ENCODE measurements at regions not wholly inside any gene's neighbourhood (a gene's known extent, or its start where the extent isn't known, plus 50 kb on each side); places are given as distances from the start of the nearest gene placed in this dataset.

- H3K36me3 ChIP-seq (ENCODE audit: insufficient read depth, low read length) = no peaks in the 10 kb centered on the region
- H3K27me3 ChIP-seq (ENCODE audit: insufficient read depth, low read length) = no peaks in the 10 kb centered on the region
- H3K9me3 ChIP-seq (ENCODE audit: low read length) = peaks cover 2% of the 10 kb centered on the region
- H3K4me3 ChIP-seq (ENCODE audit: low read length) = no peak overlapping the region
- H3K4me1 ChIP-seq (ENCODE audit: insufficient read depth, low read length) = peaks cover 10% of the 10 kb centered on the region
- no peak overlapping the region for H2AFZ ChIP-seq (ENCODE audit: low read depth, low read length)
These were observed 195.8 kb upstream of the LARGE1 start for GRCh38 chr22:34116126-34116525.

- H3K36me3 ChIP-seq (ENCODE audit: insufficient read depth, low read length) = no peaks in the 10 kb centered on the region
- no peaks in the 10 kb centered on the region for H3K9me3 ChIP-seq (ENCODE audit: low read length)
- H3K4me1 ChIP-seq (ENCODE audit: insufficient read depth, low read length) = peaks cover 30% of the 10 kb centered on the region
- no peak overlapping the region for H2AFZ ChIP-seq (ENCODE audit: low read depth, low read length)
- no peaks in the 10 kb centered on the region for H3K27me3 ChIP-seq (ENCODE audit: insufficient read depth, low read length)
- H3K4me3 ChIP-seq (ENCODE audit: low read length) = no peak overlapping the region
These were observed 201.8 kb upstream of the LARGE1 start for GRCh38 chr22:34122042-34122441.

GRCh38 chr22:34129691-34130486, 209.6 kb upstream of the LARGE1 start:
- no peaks in the 10 kb centered on the region for H3K9me3 ChIP-seq (ENCODE audit: low read length)
- no peak overlapping the region for H3K4me3 ChIP-seq (ENCODE audit: low read length)
- H3K36me3 ChIP-seq (ENCODE audit: insufficient read depth, low read length) = no peaks in the 10 kb centered on the region
- no peak overlapping the region for H2AFZ ChIP-seq (ENCODE audit: low read depth, low read length)
- H3K4me1 ChIP-seq (ENCODE audit: insufficient read depth, low read length) = no peaks in the 10 kb centered on the region
- no peaks in the 10 kb centered on the region for H3K27me3 ChIP-seq (ENCODE audit: insufficient read depth, low read length)

- no peaks in the 10 kb centered on the region for H3K9me3 ChIP-seq (ENCODE audit: low read length)
These were observed 215.5 kb upstream of the LARGE1 start for GRCh38 chr22:34135749-34136148.

GRCh38 chr22:34150023-34150422, 229.7 kb upstream of the LARGE1 start:
- Histone ChIP-seq H2AFZ (ENCODE audit: low read depth, low read length) (no peak overlapping the region), H3K27me3 (ENCODE audit: insufficient read depth, low read length) (no peaks in the 10 kb centered on the region), H3K36me3 (ENCODE audit: insufficient read depth, low read length) (no peaks in the 10 kb centered on the region), H3K9me3 (ENCODE audit: low read length) (no peaks in the 10 kb centered on the region), H3K4me1 (ENCODE audit: insufficient read depth, low read length) (no peaks in the 10 kb centered on the region), H3K4me3 (ENCODE audit: low read length) (no peak overlapping the region)

More at GRCh38 chr22:34135749-34136148, 215.5 kb upstream of the LARGE1 start:
- Histone ChIP-seq H3K27me3 (ENCODE audit: insufficient read depth, low read length) (no peaks in the 10 kb centered on the region), H3K4me1 (ENCODE audit: insufficient read depth, low read length) (no peaks in the 10 kb centered on the region), H3K36me3 (ENCODE audit: insufficient read depth, low read length) (no peaks in the 10 kb centered on the region), H2AFZ (ENCODE audit: low read depth, low read length) (no peak overlapping the region), H3K4me3 (ENCODE audit: low read length) (no peak overlapping the region)

- Histone ChIP-seq H2AFZ (ENCODE audit: low read depth, low read length) (no peak overlapping the region), H3K27me3 (ENCODE audit: insufficient read depth, low read length) (peaks cover 4% of the 10 kb centered on the region), H3K4me1 (ENCODE audit: insufficient read depth, low read length) (peaks cover 3% of the 10 kb centered on the region), H3K4me3 (ENCODE audit: low read length) (no peak overlapping the region), H3K36me3 (ENCODE audit: insufficient read depth, low read length) (no peaks in the 10 kb centered on the region), H3K9me3 (ENCODE audit: low read length) (no peaks in the 10 kb centered on the region)
These were observed 239.2 kb upstream of the LARGE1 start for GRCh38 chr22:34159491-34159890.

GRCh38 chr22:34160141-34160783, 240.0 kb upstream of the LARGE1 start:
- Histone ChIP-seq H3K4me1 (ENCODE audit: insufficient read depth, low read length) (peaks cover 3% of the 10 kb centered on the region), H3K9me3 (ENCODE audit: low read length) (no peaks in the 10 kb centered on the region), H3K4me3 (ENCODE audit: low read length) (no peak overlapping the region), H3K27me3 (ENCODE audit: insufficient read depth, low read length) (peaks cover 4% of the 10 kb centered on the region), H2AFZ (ENCODE audit: low read depth, low read length) (no peak overlapping the region), H3K36me3 (ENCODE audit: insufficient read depth, low read length) (no peaks in the 10 kb centered on the region)

GRCh38 chr22:34161431-34162123, 241.3 kb upstream of the LARGE1 start:
- Histone ChIP-seq H2AFZ (ENCODE audit: low read depth, low read length) (no peak overlapping the region), H3K9me3 (ENCODE audit: low read length) (no peaks in the 10 kb centered on the region), H3K27me3 (ENCODE audit: insufficient read depth, low read length) (peaks cover 4% of the 10 kb centered on the region), H3K4me3 (ENCODE audit: low read length) (no peak overlapping the region), H3K4me1 (ENCODE audit: insufficient read depth, low read length) (peaks cover 3% of the 10 kb centered on the region), H3K36me3 (ENCODE audit: insufficient read depth, low read length) (no peaks in the 10 kb centered on the region)

- H3K4me3 ChIP-seq (ENCODE audit: low read length) = no peak overlapping the region
- H3K4me1 ChIP-seq (ENCODE audit: insufficient read depth, low read length) = peaks cover 14% of the 10 kb centered on the region
- no peaks in the 10 kb centered on the region for H3K36me3 ChIP-seq (ENCODE audit: insufficient read depth, low read length)
- H2AFZ ChIP-seq (ENCODE audit: low read depth, low read length) = no peak overlapping the region
- no peaks in the 10 kb centered on the region for H3K9me3 ChIP-seq (ENCODE audit: low read length)
- peaks cover 3% of the 10 kb centered on the region for H3K27me3 ChIP-seq (ENCODE audit: insufficient read depth, low read length)
These were observed 278.7 kb upstream of the LARGE1 start for GRCh38 chr22:34198976-34199375.

- H2AFZ ChIP-seq (ENCODE audit: low read depth, low read length) = peak overlapping the region; percentile 33
- H3K9me3 ChIP-seq (ENCODE audit: low read length) = no peaks in the 10 kb centered on the region
These were observed 290.0 kb upstream of the LARGE1 start for GRCh38 chr22:34210301-34210700.

GRCh38 chr22:34214372-34214771, 294.1 kb upstream of the LARGE1 start:
- H2AFZ ChIP-seq (ENCODE audit: low read depth, low read length) = no peak overlapping the region
- no peaks in the 10 kb centered on the region for H3K9me3 ChIP-seq (ENCODE audit: low read length)
- H3K4me3 ChIP-seq (ENCODE audit: low read length) = no peak overlapping the region
- no peaks in the 10 kb centered on the region for H3K36me3 ChIP-seq (ENCODE audit: insufficient read depth, low read length)
- peaks cover 11% of the 10 kb centered on the region for H3K4me1 ChIP-seq (ENCODE audit: insufficient read depth, low read length)
- no peaks in the 10 kb centered on the region for H3K27me3 ChIP-seq (ENCODE audit: insufficient read depth, low read length)

More at GRCh38 chr22:34210301-34210700, 290.0 kb upstream of the LARGE1 start:
- Histone ChIP-seq H3K4me1 (ENCODE audit: insufficient read depth, low read length) (peaks cover 11% of the 10 kb centered on the region), H3K4me3 (ENCODE audit: low read length) (no peak overlapping the region), H3K36me3 (ENCODE audit: insufficient read depth, low read length) (no peaks in the 10 kb centered on the region), H3K27me3 (ENCODE audit: insufficient read depth, low read length) (no peaks in the 10 kb centered on the region)

- H3K4me3 ChIP-seq (ENCODE audit: low read length) = no peak overlapping the region
- H3K36me3 ChIP-seq (ENCODE audit: insufficient read depth, low read length) = no peaks in the 10 kb centered on the region
- H3K9me3 ChIP-seq (ENCODE audit: low read length) = no peaks in the 10 kb centered on the region
- H3K27me3 ChIP-seq (ENCODE audit: insufficient read depth, low read length) = no peaks in the 10 kb centered on the region
- H2AFZ ChIP-seq (ENCODE audit: low read depth, low read length) = no peak overlapping the region
- H3K4me1 ChIP-seq (ENCODE audit: insufficient read depth, low read length) = no peaks in the 10 kb centered on the region
These were observed 305.0 kb upstream of the LARGE1 start for GRCh38 chr22:34225278-34225677.

- no peak overlapping the region for H3K4me3 ChIP-seq (ENCODE audit: low read length)
- no peak overlapping the region for H2AFZ ChIP-seq (ENCODE audit: low read depth, low read length)
- no peaks in the 10 kb centered on the region for H3K36me3 ChIP-seq (ENCODE audit: insufficient read depth, low read length)
- H3K27me3 ChIP-seq (ENCODE audit: insufficient read depth, low read length) = no peaks in the 10 kb centered on the region
- H3K9me3 ChIP-seq (ENCODE audit: low read length) = peaks cover 2% of the 10 kb centered on the region
- no peaks in the 10 kb centered on the region for H3K4me1 ChIP-seq (ENCODE audit: insufficient read depth, low read length)
These were observed 316.3 kb upstream of the LARGE1 start for GRCh38 chr22:34236527-34236926.
